Adrenal gland (tissue), 9 donors: ENCODE measurements at regions not wholly inside any gene's neighbourhood (a gene's known extent, or its start where the extent isn't known, plus 50 kb on each side); places are given as distances from the start of the nearest gene placed in this dataset.

Experiments used
- DNase-seq, 7 donors: peaks; one replicate each; pipeline ENCODE4 v3.0.0-alpha.2; 2019 to 2020
- H3K27ac ChIP-seq, 5 donors: fragments of 200-600 bp; sonication (generic) in 4 of 5; 1 replicate in 3 of 5; 2 replicates in 2 of 5; pipeline versions ENCODE4 v1.5.1 to v1.8.0; 2016 to 2020; ENCODE audit warnings: mild to moderate bottlenecking in 1 of 5
- H3K27me3 ChIP-seq: fragments of 200-600 bp; 2 replicates; pipeline ENCODE4 v1.8.0; 2021
- H3K36me3 ChIP-seq, 2 donors: fragments of 200-600 bp; replicated peaks in 1 of 2; 1 replicate in 1 of 2; 2 replicates in 1 of 2; pipeline versions ENCODE4 v1.5.1 to v1.8.0; 2018 to 2022
- H3K4me1 ChIP-seq, 2 donors: fragments of 200-600 bp; replicated peaks in 1 of 2; 1 replicate in 1 of 2; 2 replicates in 1 of 2; pipeline versions ENCODE4 v1.5.1 to v1.8.0; 2018 to 2021
- H3K4me3 ChIP-seq, 4 donors: fragments of 200-600 bp; sonication (generic) in 3 of 4; one replicate each; pipeline ENCODE4 v1.5.1; 2016 to 2018
- H3K9me3 ChIP-seq, 3 donors: fragments of 200-600 bp; sonication (generic) in 1 of 3; replicated peaks in 1 of 3; 1 replicate in 2 of 3; 2 replicates in 1 of 3; pipeline versions ENCODE4 v1.5.1 to v1.8.0; 2016 to 2021
- CTCF ChIP-seq, 6 experiments: fragments of 450-650 bp in 4 of 6; fragments of 200-600 bp in 2 of 6; sonication (generic) in 1 of 6; IDR thresholded peaks; 1 replicate in 5 of 6; 2 replicates in 1 of 6; pipeline versions ENCODE4 v1.5.1 to v1.8.0; 2016 to 2021; ENCODE audit warnings: antibody characterized with exemption in 6 of 6, mild to moderate bottlenecking in 2 of 6, moderate library complexity in 1 of 6
- POLR2A ChIP-seq, 2 donors: fragments of 450-650 bp; IDR thresholded peaks; one replicate each; pipeline ENCODE4 v1.6.1; 2017; ENCODE audit warnings: antibody characterized with exemption in 2 of 2, mild to moderate bottlenecking in 2 of 2, moderate library complexity in 1 of 2
- WGBS, 4 donors: extraction: QIAGEN DNeasy Blood & Tissue Kit in 2 of 4; methylation state at CpG; one replicate each; pipeline versions ENCODE4 v1.1.5 to v1.1.7; 2013 to 2017; 5-methylcytosine and 5-hydroxymethylcytosine counted together
- intact Hi-C, 2 donors: fragments of 100-400 bp; cut with DNase I; formaldehyde crosslinking; loops; one replicate each; pipeline versions ENCODE4 v1.14.1 to v1.15.0; 2022 to 2023
- donor health status: healthy with polysubstance abuse.
- donor health status: Bipolar disorder and iron deficiency.
- donor health status: DM: yes; HTN: yes; CAD: no.
- donor health status: DM: no; HTN: no; CAD: no.
- donor health status: DM: no; HTN: no; CAD: no.

DNA sequence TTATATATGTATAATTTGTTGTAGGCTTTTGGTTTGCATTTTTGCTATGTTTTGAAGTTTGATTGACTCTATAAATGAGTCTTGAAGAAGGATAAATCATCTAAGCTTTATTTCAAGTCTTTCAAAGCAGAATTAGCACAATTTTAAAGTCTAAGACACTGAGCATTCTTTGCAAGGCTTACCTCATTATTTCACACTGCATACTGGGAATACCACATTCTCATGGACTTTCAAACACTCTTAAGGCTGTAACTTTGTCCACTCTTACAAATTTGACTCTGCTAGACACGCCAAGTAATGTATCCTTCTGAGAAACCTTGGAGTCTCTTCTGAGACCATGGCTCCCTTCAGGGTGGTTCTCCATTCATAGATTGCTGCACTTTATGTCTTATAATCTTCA is 281.3 kb upstream of the COL8A1 start:
- Histone ChIP-seq H3K27ac (no peak overlapping the region), H3K4me1 (no peaks in the 10 kb centered on the region), H3K4me3 (no peak overlapping the region), H3K27me3 (no peaks in the 10 kb centered on the region), H3K36me3 (no peaks in the 10 kb centered on the region), H3K9me3 (no peaks in the 10 kb centered on the region)
- intact Hi-C loops = no loop called here
- DNase-seq = no peak
- WGBS, 4 donors = 57 to 76% (median 73%) methylated on average over 1 of the region's 1 CpG
- TF ChIP-seq POLR2A (IDR thresholded peaks at IDR 0.05) = no peak
- no peak for TF ChIP-seq CTCF (IDR thresholded peaks at IDR 0.05)

DNA sequence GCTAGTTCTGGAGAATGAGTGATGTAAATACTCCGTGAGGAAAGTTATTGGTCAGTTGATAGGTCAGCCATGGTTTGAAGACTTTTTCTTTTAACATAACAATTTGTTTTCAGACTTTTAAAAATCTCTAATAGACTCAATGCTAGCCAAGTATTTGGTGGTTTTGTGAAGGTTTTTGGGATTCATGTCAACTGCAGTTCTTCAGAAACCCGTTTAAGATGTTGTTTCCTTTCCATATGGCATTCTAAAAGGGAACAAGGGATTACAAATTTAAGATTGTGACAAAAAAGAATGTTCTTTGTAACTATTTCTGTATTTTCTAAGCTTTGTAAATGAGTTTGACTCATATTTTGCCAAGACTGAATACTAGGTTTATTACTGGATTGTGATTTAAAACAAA is 281.7 kb upstream of the COL8A1 start:
- no peak for TF ChIP-seq CTCF (IDR thresholded peaks at IDR 0.05)
- Histone ChIP-seq H3K9me3 (no peaks in the 10 kb centered on the region), H3K4me3 (no peak overlapping the region), H3K36me3 (no peaks in the 10 kb centered on the region), H3K27ac (no peak overlapping the region), H3K4me1 (no peaks in the 10 kb centered on the region), H3K27me3 (no peaks in the 10 kb centered on the region)
- intact Hi-C loops = no loop called here
- DNase-seq = no peak
- WGBS, 4 donors = 50 to 73% (median 61%) methylated on average over 2 of the region's 2 CpGs

DNA sequence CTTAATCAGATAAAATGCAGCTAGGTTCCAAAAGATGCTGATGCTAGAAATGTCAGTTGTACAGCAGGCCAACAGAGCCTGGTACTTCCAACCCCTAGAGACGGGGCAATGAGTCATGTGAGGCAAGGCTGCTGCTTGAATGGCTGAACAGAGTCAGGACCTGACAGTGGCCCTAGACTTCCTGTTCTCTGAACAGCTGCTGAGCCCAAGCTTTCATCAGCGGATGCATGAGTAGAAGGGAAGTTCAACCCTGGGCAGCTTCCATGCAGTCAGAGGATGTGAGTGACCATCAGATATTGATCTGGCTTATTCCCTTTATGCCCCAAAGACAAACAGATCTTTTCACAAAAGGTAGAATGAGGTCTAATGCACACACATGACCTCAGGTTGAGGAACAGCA is 282.9 kb upstream of the COL8A1 start:
- H3K4me1 ChIP-seq = no peaks in the 10 kb centered on the region
- no peaks in the 10 kb centered on the region for H3K9me3 ChIP-seq
- intact Hi-C loops = no loop called here
- no peak overlapping the region for H3K4me3 ChIP-seq
- TF ChIP-seq POLR2A (IDR thresholded peaks at IDR 0.05) = no peak
- no peak for TF ChIP-seq CTCF (IDR thresholded peaks at IDR 0.05)
- H3K27ac ChIP-seq = no peak overlapping the region
- WGBS, 4 donors = 40 to 70% (median 61%) methylated on average over 2 of the region's 2 CpGs
- H3K36me3 ChIP-seq = no peaks in the 10 kb centered on the region
- DNase-seq = no peak
- H3K27me3 ChIP-seq = no peaks in the 10 kb centered on the region

DNA sequence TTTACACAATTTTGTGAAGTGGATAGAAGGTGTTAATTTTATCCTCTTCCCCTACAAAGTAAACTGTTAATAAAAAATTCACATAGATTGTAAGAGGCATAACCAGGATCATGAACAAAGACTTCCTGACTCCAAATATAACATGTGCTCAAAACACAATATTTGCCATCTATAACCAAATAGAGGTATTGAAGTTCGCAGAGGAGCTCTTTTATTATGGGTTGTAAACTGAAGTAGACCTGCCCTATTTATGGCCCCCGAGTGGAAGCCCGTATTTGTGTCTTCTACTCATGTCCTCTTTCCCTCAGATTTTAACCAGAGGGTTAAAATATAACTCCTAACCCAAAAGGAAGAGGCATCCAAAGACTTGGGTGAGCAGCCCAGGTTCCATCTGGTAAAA is 285.6 kb upstream of the COL8A1 start:
- WGBS, 4 donors = 58 to 64% (median 59%) methylated on average over 3 of the region's 3 CpGs
- no peak for DNase-seq
- no peaks in the 10 kb centered on the region for H3K27me3 ChIP-seq
- no peak overlapping the region for H3K27ac ChIP-seq
- no peak overlapping the region for H3K4me3 ChIP-seq
- no peaks in the 10 kb centered on the region for H3K36me3 ChIP-seq
- H3K9me3 ChIP-seq = no peaks in the 10 kb centered on the region
- no peaks in the 10 kb centered on the region for H3K4me1 ChIP-seq
- intact Hi-C loops = no loop called here
- TF ChIP-seq POLR2A (IDR thresholded peaks at IDR 0.05) = no peak
- no peak for TF ChIP-seq CTCF (IDR thresholded peaks at IDR 0.05)
